ENCODE measurements at regions not wholly inside any gene's neighbourhood (a gene's known extent, or its start where the extent isn't known, plus 50 kb on each side); places are given as distances from the start of the nearest gene placed in this dataset.

GRCh38 chr13:34241332-34241731 lies 423.4 kb downstream of the RFC3 start:
- TF ChIP-seq GATA2 (IDR thresholded peaks at IDR 0.05; ENCODE audit: low read depth, low read length) (no peak), GATA3 (IDR thresholded peaks at IDR 0.05; ENCODE audit: low read depth, low read length) (no peak)

Measured in SH-SY5Y (cell line).